ENCODE measurements at regions not wholly inside any gene's neighbourhood (a gene's known extent, or its start where the extent isn't known, plus 50 kb on each side); places are given as distances from the start of the nearest gene placed in this dataset.

- DNase-seq (ENCODE audit: low spot score), result no peak
Observed at GRCh38 chr12:58981961-58982360, 61.7 kb upstream of the LRIG3 start.

GRCh38 chr12:58980768-58981167 is 60.5 kb upstream of the LRIG3 start:
- no peak for DNase-seq (ENCODE audit: low spot score)

DNA sequence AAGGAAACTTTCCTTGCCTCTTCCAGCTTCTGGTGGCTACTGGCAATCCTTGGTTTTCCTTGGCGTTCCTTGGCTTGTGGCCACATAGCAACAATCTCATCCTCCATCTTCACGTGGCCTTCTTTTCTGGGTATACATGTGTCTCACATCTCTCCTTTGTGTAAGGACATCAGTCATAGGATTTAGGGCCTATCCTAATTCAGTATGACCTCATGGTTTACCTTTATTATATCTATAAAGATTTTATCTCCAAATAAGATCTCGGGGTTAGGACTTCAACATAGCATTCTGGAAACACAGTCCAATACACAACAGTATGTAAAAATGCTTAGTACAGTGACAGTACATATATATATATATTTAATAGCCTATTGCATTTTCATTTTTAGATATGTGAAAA is 58.4 kb upstream of the LRIG3 start:
- no peak for DNase-seq (ENCODE audit: low spot score)

DNA sequence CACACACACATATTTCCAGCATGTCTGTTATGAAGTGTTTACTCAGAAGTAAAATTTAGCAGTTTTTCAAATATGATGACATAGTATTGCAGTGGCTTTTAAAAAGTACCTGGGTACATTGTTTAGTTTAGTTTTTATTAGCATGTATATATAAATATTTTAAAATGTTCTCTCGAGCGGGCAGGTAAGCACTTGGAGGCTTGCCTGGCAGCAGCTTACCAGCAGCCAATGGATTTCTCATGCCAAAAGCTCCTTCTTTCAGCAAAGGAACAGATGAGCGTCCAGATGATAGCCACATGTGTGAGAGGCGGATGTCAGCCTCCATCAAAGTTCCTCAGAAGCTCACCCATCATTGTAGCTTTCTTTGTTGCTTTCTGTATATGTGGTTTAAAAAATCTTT is 57.2 kb upstream of the LRIG3 start:
- DNase-seq (ENCODE audit: low spot score), result no peak

DNA sequence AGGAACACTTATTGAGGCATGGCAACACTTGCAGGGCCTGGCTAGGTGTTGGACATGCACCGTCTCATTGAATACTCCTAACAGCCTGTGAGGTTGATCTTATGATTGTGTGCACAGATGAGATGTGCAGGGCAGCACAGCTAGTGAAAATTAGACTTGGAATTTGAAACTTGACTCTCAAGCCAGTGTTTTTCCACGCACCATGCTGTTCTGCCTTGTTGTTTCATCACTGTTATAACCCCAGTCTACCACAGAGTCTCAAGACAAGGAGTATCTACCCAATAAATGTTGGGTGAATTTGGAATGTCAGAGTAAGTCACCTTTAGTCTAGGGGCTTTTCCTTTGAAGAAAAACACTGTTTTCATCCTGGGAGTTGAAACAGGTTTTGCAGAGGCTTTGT is 55.8 kb upstream of the LRIG3 start:
- no peak for DNase-seq (ENCODE audit: low spot score)
